Fibroblast of skin of scalp (primary cell): ENCODE measurements at regions not wholly inside any gene's neighbourhood (a gene's known extent, or its start where the extent isn't known, plus 50 kb on each side); places are given as distances from the start of the nearest gene placed in this dataset.

Experiments used
- DNase-seq: peaks from one replicate; pipeline ENCODE4 v3.0.0-alpha.2; 2013

DNA sequence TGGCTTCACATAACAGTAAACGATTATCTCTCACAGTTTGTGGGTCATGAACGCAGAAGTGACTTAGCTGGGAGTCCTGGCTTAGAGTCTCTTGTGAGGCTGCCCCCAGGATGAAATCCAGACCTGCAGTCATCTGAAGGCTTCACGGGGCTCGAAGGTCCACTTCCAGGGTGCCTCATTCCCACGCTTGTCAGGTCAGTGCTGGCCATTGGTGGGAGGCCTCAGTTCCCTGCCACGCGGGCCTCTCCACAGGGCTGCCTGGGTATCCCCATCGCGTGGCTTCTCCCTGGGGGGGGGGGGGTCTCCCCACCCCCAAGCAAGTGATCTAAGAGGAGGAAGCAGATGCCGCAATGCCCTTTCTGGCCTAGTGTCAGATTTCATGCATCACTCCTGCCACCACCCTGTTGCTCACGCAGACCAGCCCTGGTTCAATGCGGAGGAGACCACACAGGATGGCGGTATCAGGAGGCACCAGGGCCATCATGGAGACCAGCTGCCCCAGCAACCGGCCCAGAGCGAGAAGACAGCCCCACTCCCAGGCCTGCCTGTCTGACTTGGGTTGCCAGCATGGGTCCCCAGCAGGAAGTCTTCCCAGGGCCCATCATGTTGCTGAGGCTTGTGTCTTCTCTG, 77.3 kb upstream of the CDH5 start:
- DNase-seq: no peak

DNA sequence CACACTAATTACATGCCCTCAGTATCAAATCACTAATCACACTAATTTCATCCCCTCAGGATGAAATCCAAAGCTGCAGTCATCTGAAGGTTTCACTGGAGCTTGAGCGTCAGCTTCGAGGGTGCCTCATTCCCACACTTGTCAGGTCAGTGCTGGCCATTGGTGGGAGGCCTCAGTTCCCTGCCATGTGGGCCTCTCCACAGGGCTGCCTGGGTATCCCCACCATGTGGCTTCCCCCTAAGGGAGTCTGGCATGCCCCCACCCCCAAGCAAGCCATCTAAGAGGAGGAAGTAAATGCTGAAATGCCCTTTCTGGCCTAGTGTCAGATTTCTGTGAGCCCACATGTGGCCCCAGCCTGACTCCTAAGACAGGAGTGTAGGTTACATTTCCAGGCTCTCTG, 78.6 kb upstream of the CDH5 start:
- no peak for DNase-seq

DNA sequence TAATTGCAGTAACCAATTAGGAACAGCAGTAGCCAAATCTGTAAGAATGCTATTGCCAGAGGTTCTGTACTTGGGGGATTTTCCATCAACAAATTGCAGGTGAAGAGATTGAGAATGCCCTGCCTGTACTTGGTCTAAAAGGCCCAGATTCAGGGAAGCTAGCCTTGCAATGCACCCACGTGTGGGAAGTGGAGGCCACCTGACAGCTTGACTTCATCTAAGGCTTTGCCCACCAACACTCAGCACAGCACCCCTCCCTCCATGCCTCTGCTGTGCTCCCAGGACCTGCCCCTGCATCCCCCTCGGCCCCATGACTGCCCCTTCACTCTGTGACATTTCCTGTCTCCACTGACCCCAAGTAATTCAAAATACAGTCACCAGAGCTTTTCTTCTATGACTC, 79.1 kb upstream of the CDH5 start:
- DNase-seq: no peak

DNA sequence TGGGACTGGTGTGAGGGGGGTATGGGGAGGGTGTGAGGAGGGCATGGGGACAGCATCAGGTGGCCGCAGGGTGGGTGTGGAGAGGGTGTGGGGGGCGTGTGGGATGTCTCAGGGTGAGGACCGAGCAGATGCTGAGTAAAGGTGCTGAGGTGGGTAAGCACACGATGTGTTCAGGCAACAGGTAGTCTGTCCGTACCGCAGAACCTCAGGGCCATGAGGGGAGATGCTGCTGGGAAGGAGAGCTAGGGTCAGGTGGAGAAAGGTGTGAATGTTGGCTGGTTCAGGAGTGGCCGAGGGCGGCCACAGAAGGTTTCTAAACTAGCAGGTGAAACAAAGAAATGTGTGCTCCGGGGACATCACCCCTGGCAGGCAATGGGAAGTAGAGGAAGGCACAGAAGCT, 80.0 kb upstream of the CDH5 start:
- DNase-seq: no peak

DNA sequence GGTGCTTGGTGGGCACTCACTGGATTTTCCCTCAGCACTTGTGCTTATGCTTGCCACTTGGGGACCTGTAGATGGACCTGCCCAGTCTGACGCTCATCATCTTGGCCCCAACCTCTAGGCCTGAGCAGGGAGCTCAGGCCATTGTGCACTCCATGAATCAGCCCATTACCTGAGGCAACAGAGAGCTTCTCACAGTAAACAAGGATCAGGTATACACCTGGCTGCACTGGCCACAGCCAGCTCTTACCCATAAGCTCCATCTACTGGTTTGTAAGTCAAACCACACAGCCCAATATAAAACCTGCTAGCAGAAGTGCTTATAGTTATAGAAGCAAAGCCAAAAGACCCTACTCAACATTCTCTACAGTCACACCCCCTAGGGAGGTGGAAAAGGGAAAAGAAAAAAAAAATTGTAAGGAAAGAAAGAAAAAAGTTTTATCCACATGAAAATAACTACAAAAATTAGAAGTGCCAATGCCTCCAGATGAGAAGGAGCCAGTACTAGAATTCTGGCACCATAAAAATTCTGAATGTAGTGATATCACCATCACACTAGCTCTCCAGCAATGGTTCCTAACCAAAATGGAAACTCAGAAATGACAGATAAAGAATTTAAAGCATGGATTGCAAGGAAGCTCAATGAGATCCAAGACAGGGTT, 87.8 kb upstream of the CDH5 start:
- no peak for DNase-seq

DNA sequence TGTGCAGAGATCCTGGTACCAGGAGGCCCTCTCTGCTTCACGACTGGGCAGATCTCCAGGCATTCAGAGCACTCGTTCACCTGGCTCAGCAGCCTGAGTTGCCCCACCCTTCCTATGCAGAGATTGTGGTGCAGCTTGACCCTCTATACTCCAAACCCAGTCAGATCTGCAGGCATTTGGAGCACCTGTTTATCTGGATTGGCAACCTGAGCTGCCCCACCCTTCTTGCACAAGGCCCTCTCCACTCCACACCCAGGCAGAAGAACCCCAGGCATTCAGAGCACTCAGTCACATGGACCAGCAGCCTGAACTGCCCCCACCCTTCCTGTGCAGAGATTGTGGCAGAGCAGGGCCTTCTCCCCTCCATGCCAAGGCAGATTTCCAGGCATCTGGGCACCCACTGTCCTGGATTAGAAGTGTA, 88.4 kb upstream of the CDH5 start:
- no peak for DNase-seq

DNA sequence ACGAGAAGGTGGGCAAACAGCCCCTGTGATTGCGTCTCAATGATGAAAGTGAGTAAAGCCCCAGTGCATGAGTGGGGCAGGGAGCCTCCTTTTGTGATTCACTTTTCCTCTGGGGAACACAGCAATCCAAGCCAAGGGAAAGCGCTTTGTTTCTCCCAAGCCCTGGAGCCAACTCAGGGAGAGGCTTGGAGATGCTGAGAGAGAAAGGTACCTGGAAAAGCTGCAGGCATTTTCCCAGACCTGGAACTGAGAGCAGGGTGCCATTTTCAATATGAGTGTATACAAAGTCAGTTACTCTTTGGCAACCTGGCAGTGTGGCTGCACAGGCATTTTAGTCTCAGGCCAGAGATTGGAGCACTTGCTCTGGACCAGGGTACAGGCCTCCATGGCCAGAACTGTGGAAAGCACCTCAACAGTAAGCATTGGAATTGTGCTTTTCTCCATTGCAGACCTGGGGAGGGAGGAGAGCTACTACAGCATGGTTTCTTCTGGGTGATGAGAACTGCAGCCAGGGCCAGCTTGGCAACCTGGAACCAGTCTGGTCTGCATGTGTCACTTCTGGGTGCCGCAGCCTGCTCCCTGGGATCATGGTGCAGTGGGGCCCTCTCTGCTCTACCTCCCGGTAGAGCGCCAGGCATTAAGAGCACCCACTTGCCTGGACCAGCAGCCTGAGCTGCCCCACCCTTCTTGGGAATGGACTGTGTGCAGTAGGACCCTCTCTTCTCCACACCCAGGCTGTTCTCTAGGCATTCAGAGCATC, 89.0 kb upstream of the CDH5 start:
- no peak for DNase-seq

DNA sequence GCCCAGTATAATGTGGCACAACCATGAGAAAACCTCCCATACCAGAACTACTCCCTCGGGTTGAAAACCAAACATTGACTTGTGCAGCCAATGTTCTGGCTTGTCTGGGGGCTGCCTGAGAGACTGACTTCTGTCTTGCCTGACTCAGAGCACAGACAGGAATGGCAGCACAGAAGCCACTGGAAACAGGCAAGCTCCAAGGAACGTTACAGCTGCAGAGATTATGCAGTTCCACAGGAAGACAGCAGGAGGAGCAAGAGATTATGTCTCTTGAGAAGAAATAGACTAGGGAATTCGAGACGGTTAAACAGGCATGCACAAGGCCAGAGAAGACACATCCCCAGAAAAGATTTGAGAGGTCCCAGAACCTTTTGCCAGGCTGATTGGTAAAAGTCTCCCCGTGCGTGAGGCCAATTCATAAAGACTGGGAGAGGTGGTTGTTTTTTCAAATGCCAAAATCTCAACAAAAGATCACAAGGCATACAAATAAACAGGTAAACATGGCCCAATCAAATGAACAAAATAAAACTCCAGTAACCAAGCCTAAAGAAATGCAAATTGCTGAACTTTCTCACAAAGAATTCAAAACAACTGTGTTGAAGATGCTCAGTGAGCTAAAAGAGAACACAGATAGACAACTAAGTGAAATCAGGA, 90.6 kb upstream of the CDH5 start:
- peak; percentile 85 for DNase-seq

DNA sequence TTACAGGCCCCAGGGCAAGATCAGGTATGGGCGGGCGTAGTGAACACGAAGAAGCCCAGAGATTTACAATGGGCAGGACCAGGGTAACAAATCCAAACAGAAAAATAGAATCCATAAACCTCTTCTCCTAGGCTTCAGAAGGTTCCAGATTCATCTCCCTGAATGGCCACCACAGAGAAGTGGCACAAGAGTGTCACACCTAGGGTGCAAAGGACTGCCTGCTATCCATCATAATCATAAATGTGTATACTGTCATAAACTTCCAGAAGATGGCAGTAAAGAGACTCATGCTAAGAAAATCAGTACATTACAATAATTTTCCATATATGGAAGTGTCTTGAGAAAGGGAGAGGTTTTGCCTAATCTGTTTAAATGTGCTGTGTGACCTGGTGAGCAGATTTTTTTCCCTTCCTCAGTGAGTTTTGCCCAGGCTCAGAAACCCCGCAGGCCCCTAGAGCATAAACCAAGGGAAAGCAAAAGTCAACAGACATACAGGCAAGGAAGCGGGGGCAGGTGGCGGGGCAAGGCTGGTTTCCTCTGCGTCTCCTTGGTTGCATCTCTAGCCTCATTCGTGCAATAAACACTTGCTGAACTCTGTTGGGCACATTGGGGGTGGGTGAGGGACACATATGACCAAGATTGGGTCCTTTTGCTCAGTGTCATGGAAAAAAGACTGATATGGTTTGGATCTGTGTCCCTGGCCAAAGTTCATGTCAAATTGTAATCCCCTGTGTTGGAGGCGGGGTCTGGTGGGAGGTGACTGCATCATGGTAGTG, 92.0 kb upstream of the CDH5 start:
- DNase-seq: peak; percentile 68

DNA sequence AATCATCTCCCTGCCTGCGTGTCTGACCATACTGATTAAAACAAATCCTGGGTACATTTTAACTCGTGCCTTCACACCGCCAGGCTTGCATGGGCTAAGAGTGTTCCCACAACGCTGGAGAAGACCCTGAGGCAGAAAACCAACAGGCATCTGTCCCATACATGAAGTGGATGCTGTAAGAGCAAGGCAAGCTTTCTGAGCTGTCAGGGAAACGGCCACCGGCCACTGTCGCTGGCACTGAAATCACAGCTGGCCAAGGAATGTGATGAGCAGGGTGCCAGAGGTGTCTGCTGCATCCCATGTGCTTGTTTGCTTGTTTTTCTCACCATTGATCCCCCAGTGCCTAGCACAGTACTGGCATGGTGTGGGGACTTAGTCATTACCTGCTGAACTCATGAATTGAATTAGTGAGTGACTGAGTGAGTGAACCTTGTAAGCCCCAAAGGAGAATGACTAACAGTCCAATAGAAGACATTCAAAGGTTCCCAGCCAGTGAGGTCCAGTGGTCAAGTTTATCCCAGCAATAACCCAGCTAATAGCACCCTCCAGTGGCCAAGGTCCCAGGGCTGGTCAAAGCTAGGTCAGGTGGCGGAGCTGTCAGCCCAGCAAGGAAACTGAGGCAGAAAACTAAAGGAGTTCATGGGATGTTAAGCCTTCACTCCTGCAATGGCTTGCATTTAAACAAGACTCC, 92.7 kb upstream of the CDH5 start:
- peak; percentile 55 for DNase-seq

DNA sequence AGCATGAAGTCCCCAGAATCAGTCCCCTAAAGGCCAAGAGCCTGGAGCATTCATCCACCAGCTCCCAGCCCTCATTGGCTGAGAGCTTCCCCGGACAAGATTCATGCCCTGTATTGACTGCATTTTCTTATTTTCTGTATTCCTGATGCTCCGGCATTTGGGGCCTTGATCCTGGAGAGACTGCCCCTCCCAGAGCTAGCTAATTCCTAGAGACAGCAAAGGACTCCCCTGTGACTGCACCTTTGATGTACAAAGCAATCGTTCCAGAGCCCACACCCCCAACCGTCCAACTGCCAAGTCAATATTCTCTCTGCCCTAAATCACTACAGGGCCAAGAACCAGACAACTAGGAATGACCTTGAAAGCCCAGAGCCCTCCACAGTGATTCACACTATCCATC, 93.4 kb upstream of the CDH5 start:
- DNase-seq: no peak

DNA sequence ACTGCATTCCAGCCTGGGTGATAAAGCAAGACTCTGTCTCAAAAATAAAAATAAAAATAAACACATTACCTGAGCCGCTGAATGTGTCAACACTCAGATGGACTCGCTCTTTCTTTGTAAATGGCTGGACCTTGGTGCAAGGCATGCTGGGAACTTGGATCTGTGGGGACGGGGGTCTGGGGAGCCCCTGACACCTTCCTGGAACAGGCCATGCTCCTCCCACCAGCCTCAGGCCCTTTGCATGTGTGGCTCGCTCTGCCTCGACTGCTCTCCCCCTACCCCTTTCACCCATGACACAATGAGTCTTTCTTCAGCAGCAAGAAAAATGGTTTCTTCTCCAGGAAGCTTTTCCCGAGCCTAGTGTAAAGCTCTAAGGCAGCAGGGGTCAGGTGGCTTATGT, 94.0 kb upstream of the CDH5 start:
- no peak for DNase-seq

DNA sequence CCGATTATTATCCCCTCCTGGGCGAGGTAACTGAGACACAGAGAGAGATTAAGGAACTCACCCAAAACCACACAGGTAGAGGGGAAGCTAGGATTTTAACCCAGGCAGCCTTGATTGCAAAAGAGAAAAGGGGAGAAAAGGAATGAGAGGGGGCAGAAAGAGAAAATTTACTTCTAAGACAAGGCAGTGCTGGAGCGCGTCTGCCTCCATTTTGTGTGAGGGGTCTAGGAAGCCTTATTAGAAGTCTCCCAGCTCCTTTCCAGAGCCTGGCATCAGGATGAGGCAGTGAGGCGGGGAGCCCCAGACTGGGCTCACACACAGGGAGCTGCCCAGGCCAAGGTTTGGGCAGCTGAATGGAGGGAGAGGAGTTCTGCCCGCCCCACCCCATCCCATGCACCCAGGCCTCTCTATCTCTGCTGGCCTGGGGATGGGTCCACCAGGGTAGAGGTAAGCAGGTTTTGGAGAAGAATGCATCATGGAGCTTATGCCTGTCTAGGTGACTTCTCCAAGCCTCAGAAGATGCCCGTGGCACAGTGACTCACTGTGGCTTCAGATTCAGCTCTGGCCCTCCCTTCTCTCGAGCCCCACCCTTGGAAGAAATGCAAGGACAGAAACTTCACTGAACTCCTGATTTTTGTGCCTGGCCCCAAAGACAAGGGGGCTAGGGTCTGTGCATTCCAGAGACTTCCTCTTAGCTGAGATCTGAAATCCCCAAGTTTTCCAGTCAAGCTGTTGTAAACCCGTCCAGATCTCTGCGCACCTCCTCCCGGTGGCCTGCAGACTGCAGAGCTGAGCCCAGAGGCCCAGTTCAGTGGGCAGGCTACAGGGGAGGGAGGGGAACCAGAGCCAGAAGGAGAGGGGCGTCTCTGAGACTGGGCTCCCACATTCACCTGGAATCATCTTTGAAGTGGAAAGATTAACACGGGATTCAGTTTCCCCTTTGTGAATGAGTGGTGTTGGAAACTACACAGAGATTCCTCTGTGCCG, 95.1 kb upstream of the CDH5 start:
- DNase-seq: no peak

DNA sequence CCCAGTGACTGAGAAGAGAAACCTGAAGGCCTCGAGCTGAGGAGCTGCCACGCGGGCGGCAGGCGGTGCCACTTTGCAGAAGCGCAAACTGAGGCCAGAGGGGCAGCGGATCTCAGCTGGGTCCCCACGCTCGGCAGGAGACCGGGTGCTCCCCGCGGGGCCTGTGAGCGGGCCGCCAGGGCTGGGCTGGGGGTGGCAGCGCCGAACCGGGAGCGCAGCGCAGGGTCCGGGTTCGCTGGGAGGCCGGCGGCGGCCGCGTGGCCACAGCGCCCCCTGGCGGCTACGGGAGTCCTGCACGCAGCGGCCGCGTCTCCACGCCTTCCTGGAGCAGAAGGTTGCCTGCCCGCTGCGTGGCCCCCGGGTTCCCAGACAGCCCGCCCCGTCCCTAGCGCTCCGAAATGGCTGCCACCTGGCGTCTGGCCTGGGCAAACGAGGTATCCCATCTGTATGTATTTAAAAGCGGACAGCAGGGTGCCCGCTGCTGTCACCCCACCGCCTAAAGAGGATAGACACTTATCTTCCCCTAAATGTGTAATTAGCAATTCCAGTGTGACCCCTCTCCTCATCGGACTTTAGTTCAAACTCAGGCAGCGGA, 96.1 kb upstream of the CDH5 start:
- peak; percentile 84 for DNase-seq

DNA sequence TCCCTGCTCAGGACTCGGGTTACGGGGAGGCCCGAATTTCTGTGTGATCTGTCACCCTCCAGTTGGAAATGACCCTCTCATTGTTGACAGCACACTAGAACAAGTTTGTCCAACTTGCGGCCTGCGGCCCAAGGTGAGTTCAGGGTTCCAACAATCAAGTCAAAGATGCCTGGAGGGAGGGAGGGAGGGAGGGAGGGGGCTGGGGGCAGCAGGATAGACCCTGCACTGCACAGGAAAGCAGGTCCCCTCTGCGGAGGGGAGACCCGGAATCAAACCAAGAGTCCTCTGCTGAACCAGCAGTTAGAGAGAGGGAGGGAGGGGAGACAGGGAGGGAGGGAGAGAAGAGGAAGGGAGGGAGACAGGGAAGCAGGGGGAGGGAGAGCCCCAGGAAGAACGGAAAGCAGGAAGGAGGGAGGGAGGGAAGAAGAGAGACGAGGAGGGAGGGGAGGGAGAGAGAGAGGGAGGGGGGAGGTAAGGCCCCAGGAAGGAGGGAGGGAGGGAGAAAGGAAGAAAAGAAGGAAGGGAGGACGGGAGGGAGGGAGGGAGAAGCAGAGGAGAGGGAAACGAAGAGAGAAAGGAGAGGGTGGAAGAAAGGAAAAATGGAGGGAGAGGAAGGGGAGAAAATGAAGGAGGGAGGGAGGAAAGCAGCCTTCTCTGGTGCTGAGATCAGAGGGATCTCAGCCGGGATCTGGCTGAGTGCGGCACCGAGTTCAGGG, 96.7 kb upstream of the CDH5 start:
- peak; percentile 63 for DNase-seq

DNA sequence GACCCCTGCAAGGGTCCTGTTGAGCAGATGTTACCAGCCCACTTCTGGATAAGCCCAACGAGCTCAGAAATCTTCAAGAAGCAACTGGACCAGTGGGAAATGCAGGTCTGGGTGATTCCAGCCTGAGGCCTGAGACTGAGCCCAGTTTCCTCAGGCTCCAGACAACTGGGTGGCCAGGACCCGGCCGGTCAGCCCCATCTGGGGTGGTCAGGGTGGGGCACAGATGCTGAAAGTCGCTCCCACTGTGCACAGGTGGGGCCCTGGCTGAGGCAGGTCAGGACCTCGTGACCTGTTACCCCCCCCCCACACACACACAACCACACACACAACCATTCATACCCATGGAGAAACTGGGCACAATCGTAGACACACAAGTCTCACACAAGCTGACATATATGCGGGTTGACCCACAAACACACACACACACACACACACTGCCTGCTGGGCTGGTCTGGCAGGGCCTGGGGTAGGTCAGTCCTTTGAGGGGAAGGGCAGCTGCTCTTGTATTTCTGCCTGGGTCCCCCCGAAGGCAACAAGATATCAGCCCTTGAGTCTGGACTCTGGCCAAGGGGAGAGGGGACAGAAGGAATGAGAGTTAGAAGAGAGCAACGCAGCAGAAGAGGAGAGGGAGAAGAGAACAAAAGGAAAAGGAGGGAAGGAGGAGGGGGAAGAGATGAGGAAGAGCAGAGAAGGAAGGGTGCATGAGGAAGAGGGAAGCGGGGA, 99.0 kb upstream of the CDH5 start:
- DNase-seq: no peak

DNA sequence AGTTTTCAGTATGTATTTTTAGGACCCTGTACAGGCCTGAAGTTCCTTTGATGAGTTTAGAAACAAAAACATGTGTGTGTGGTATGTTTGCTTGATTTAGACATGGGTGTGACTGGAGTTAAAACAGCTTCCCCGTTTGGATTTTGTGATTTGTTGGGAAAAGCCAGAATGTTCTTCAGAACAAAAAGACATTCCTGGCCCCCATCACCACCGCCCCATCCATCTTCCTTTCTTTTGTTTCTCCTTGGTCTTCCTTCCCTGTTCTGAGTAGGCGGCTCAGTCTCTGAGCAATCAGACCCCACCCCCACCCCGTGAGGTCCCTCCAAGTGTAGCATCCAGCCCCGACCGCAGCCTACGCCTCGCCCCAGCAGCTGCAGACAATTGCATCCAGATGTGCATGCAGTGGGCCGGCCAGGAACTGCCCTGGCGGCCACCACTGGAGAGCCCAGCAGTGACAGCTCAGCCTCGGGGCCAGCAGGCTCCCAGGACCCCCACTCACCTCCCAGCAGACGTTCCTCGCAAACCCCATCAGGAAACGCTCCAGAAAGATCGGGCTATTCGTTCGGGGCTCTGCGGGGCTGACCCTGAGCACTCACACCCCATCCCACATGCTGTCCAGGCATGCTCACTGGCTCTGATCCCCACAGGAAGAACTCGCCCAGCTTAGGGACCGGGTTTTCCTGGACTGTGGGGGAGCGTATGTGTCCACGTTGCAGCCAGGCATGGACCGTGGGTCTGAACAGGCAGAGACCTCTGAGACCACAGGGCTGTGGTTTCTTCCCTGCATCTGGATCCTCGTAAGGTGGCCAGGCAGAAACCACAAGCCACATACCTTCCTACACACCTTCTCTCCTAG, 99.8 kb upstream of the CDH5 start:
- peak; percentile 97 for DNase-seq

DNA sequence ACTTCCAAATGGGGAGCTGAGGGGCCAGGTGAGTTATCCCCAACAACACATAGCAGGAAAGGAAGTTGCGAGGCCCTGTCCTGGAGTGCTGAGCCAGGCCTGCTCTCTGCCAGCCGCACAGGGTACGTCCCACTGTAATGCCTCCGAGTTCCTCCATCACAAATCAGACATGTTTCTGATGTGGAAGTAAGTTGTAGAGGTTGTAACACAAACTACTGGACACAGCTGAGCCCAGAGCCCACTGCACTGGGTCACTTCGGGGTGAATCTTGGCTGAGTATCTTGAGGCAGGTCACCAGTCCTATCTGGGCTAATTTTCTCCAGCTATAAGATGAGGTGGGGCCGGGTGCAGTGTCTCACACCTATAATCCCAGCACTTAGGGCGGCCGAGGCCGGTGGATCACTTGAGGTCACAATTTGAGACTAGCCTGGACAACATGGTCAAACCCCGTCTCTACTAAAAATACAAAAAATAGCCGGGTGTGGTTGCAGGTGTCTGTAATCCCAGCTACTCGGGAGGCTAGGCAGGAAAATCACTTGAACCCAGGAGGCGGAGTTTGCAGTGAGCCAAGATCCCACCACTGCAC, 100.8 kb upstream of the CDH5 start:
- DNase-seq: no peak
